ENCODE measurements at regions not wholly inside any gene's neighbourhood (a gene's known extent, or its start where the extent isn't known, plus 50 kb on each side); places are given as distances from the start of the nearest gene placed in this dataset.

DNA sequence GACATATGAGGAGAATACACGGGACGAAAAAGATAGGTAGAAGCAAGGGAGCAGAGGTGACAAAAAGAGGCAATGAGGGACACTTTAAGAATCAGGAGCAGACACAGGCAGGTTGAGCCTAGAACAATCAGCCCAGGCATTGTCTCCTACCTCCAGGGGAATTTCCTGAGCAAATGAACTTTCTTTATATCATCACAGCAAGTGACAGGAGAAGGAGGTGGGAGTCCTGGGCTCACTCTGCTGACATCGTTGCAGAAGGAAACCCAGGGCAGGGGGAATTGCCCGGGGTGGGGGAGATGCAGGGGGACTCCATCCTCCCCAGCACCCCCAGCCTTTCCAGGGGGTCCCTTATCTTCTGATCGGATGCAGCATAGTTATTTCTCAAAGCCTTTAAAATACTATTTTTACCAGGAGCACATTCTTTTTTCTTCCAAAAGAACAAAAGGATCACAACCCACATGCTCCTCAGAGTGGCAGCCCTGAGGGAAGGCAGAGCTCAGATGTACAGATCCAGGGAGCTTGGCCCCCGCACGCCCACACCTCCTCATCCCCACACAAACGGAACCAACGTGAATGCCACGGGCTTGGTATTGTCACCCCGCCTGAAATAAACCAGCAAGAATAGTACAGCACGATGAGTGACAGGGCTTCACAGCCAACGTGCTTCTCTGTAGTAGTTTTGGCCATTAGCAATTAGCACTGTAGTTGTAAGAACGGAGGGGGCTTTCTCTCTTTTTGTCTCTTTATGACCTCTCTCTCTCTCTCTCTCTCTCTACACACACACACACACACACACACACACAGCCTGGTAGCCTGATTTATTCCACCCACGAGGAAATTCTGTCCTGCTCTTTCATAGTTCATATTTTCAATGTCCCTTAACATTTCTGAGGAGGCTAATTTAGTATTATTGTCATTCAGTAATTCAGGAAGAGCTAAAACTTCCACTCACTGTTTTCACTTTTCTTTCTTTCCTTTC, 169.5 kb upstream of the UBL3 start:
- Histone ChIP-seq H3K27me3 (ENCODE audit: low read length) (no peaks in the 10 kb centered on the region), H3K9me3 (ENCODE audit: low read length) (no peaks in the 10 kb centered on the region), H3K4me2 (ENCODE audit: low read depth, low read length, poor library complexity, severe bottlenecking) (no peak overlapping the region), H3K36me3 (ENCODE audit: insufficient read depth, low read length) (no peaks in the 10 kb centered on the region), H2AFZ (ENCODE audit: low read length) (no peak overlapping the region), H3K79me2 (ENCODE audit: low read length) (no peaks in the 10 kb centered on the region), H3K4me3 (ENCODE audit: low read length) (no peak overlapping the region), H3K27ac (ENCODE audit: low read length) (no peak overlapping the region), H3K4me1 (ENCODE audit: low read length) (no peaks in the 10 kb centered on the region), H4K20me1 (ENCODE audit: insufficient read depth, low read depth, low read length) (no peaks in the 10 kb centered on the region), H3K9me2 (replicated peaks; ENCODE audit: insufficient read depth, low read length) (no peaks in the 10 kb centered on the region), H3K9ac (ENCODE audit: low read length) (no peak overlapping the region)
- DNase-seq: no peak

DNA sequence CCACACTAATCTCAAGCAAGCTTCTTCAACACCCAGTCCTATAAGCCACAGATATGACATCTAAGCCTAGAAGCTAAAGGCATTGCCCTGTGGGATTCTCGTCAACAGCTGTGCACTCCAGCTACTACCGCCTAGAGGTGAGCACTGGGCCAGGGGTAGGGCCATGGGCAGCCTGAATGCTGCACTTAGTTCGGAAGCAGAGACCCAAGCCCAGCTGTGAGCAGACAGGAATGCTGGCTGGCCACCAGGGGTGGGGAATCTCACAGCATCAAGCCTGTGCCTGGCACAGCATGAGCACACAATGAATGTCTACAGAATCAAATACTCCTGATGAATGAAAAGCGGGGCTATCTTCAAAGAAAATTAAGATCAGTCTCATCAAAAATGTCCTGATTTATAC, 167.5 kb upstream of the UBL3 start:
- H3K4me2 ChIP-seq (ENCODE audit: low read depth, low read length, poor library complexity, severe bottlenecking): no peak overlapping the region
- H3K9me2 ChIP-seq (replicated peaks; ENCODE audit: insufficient read depth, low read length): no peaks in the 10 kb centered on the region
- H3K27me3 ChIP-seq (ENCODE audit: low read length): no peaks in the 10 kb centered on the region
- H4K20me1 ChIP-seq (ENCODE audit: insufficient read depth, low read depth, low read length): no peaks in the 10 kb centered on the region
- H3K79me2 ChIP-seq (ENCODE audit: low read length): no peaks in the 10 kb centered on the region
- H3K9me3 ChIP-seq (ENCODE audit: low read length): no peaks in the 10 kb centered on the region
- no peaks in the 10 kb centered on the region for H3K36me3 ChIP-seq (ENCODE audit: insufficient read depth, low read length)
- no peak for DNase-seq
- H3K9ac ChIP-seq (ENCODE audit: low read length): no peak overlapping the region
- no peak overlapping the region for H3K4me3 ChIP-seq (ENCODE audit: low read length)
- H2AFZ ChIP-seq (ENCODE audit: low read length): no peak overlapping the region
- no peaks in the 10 kb centered on the region for H3K4me1 ChIP-seq (ENCODE audit: low read length)
- no peak overlapping the region for H3K27ac ChIP-seq (ENCODE audit: low read length)

DNA sequence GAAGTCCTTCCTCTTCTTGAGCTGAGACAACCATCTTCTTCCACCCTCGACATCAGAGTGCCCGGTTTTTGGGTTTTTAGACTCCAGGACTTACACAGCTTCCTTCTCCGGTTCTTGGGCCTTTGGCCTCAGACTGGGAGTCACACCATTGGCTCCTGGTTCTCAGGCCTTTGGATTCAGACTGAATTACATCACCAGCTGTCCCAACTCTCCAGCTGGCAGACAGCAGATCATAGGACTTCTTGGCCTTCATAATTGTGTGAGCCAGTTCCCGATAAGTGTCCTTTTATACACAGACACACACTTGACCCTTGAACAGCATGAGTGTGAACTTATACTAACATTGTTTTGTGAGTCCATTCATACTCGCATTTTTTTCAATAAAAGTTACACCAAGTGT, 166.0 kb upstream of the UBL3 start:
- Histone ChIP-seq H3K36me3 (ENCODE audit: insufficient read depth, low read length) (no peaks in the 10 kb centered on the region), H3K27me3 (ENCODE audit: low read length) (no peaks in the 10 kb centered on the region), H2AFZ (ENCODE audit: low read length) (no peak overlapping the region), H3K27ac (ENCODE audit: low read length) (no peak overlapping the region), H3K4me3 (ENCODE audit: low read length) (no peak overlapping the region), H3K4me2 (ENCODE audit: low read depth, low read length, poor library complexity, severe bottlenecking) (no peak overlapping the region), H3K4me1 (ENCODE audit: low read length) (no peaks in the 10 kb centered on the region), H3K79me2 (ENCODE audit: low read length) (no peaks in the 10 kb centered on the region), H3K9me2 (replicated peaks; ENCODE audit: insufficient read depth, low read length) (no peaks in the 10 kb centered on the region), H3K9ac (ENCODE audit: low read length) (no peak overlapping the region), H3K9me3 (ENCODE audit: low read length) (no peaks in the 10 kb centered on the region), H4K20me1 (ENCODE audit: insufficient read depth, low read depth, low read length) (no peaks in the 10 kb centered on the region; the same call in 1 of the 2 replicates)
- DNase-seq: no peak

DNA sequence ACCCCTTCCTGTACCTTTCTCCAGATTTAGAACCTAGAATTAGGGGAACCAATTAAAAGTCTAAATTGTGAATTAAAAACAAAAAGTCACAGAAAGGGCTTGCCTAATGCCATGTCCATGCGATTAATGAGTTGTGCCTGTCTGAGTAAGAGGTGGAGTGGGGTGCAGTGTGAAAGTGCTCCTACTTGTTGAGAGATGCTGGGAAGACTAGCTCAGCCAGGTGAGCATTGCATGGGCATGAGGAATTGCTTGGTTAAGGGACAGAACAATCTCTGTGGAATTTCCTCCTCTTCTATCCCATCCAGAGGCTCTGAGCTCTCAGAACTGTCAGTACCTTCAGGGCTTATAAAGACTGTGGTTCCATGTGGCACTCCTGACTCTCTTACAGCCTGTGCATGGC, 159.0 kb upstream of the UBL3 start:
- no peak for DNase-seq
- Histone ChIP-seq H3K9me3 (ENCODE audit: low read length) (no peaks in the 10 kb centered on the region), H3K4me3 (ENCODE audit: low read length) (no peak overlapping the region), H3K4me2 (ENCODE audit: low read depth, low read length, poor library complexity, severe bottlenecking) (no peak overlapping the region), H3K9me2 (replicated peaks; ENCODE audit: insufficient read depth, low read length) (no peaks in the 10 kb centered on the region), H3K79me2 (ENCODE audit: low read length) (no peaks in the 10 kb centered on the region), H4K20me1 (ENCODE audit: insufficient read depth, low read depth, low read length) (no peaks in the 10 kb centered on the region; the same call in 1 of the 2 replicates), H3K27ac (ENCODE audit: low read length) (no peak overlapping the region), H3K4me1 (ENCODE audit: low read length) (no peaks in the 10 kb centered on the region), H3K36me3 (ENCODE audit: insufficient read depth, low read length) (no peaks in the 10 kb centered on the region), H3K27me3 (ENCODE audit: low read length) (no peaks in the 10 kb centered on the region), H2AFZ (ENCODE audit: low read length) (no peak overlapping the region), H3K9ac (ENCODE audit: low read length) (no peak overlapping the region)

DNA sequence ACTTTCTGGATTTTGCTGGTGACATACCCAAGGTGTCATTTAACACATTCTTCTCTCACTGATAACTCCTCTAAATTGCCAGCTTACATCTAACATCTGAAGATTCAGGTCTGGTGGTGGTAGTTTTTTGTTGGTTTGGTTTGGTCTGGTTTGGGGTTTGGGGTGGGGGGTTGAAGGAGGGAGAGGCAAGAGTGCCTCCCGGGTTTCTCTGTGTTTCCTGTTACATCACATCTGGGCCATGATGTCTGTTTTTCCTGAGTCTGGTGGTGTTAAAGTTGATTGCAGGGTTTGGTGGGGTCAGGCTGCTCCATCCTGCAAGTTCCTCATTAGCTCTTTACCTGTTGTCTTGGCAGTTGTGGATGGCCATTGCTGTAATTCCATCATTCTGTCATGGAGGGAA, 155.8 kb upstream of the UBL3 start:
- Histone ChIP-seq H3K9me2 (replicated peaks; ENCODE audit: insufficient read depth, low read length) (no peaks in the 10 kb centered on the region), H2AFZ (ENCODE audit: low read length) (no peak overlapping the region), H4K20me1 (ENCODE audit: insufficient read depth, low read depth, low read length) (no peaks in the 10 kb centered on the region), H3K36me3 (ENCODE audit: insufficient read depth, low read length) (no peaks in the 10 kb centered on the region), H3K79me2 (ENCODE audit: low read length) (no peaks in the 10 kb centered on the region), H3K4me1 (ENCODE audit: low read length) (no peaks in the 10 kb centered on the region), H3K27ac (ENCODE audit: low read length) (no peak overlapping the region), H3K4me3 (ENCODE audit: low read length) (no peak overlapping the region), H3K4me2 (ENCODE audit: low read depth, low read length, poor library complexity, severe bottlenecking) (no peak overlapping the region), H3K27me3 (ENCODE audit: low read length) (no peaks in the 10 kb centered on the region), H3K9me3 (ENCODE audit: low read length) (no peaks in the 10 kb centered on the region), H3K9ac (ENCODE audit: low read length) (no peak overlapping the region)
- no peak for DNase-seq

DNA sequence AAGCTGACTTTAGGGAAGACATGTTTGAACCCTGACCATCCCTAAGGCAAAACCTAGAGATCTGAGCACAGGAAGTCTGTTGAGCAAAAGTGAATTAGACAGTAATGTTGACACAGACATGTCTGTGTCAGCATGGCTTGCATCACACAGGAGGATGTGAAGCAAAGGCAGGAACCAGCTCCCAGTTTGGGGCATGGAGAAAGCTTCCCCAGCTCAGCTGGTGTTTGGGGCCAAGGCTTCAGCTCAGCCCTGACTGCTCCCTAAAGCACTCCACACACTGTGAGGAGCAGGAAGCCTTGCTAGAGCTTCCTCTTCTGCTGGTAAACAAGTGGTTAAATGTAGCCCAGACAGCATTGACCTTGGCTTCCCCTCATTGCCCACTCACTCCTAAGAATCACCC, 153.8 kb upstream of the UBL3 start:
- H4K20me1 ChIP-seq (ENCODE audit: insufficient read depth, low read depth, low read length): no peaks in the 10 kb centered on the region
- no peaks in the 10 kb centered on the region for H3K36me3 ChIP-seq (ENCODE audit: insufficient read depth, low read length)
- no peaks in the 10 kb centered on the region for H3K27me3 ChIP-seq (ENCODE audit: low read length)
- H3K79me2 ChIP-seq (ENCODE audit: low read length): no peaks in the 10 kb centered on the region
- no peaks in the 10 kb centered on the region for H3K9me2 ChIP-seq (replicated peaks; ENCODE audit: insufficient read depth, low read length)
- no peak overlapping the region for H3K4me3 ChIP-seq (ENCODE audit: low read length)
- H3K9me3 ChIP-seq (ENCODE audit: low read length): no peaks in the 10 kb centered on the region
- no peak for DNase-seq
- H3K4me2 ChIP-seq (ENCODE audit: low read depth, low read length, poor library complexity, severe bottlenecking): no peak overlapping the region
- no peak overlapping the region for H3K27ac ChIP-seq (ENCODE audit: low read length)
- H3K4me1 ChIP-seq (ENCODE audit: low read length): no peaks in the 10 kb centered on the region
- no peak overlapping the region for H3K9ac ChIP-seq (ENCODE audit: low read length)
- H2AFZ ChIP-seq (ENCODE audit: low read length): no peak overlapping the region

DNA sequence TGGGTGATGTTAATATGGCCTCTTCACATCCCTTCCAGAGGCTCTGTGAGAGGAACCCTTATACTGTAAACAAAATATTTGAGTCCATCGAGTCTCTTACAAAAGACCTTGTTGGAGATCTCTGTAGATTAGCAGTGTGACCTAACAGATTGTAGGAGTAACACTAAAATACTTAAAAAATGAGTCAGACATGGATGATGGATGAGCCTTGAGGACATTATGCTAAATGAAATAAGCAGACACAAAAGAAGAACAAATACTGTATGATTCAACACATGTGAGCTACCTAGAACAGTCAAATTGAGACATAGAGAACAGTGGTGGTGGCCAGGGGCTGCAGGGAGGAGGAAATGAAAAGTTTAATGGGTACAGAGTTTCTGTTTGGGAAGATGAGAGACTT, 152.2 kb upstream of the UBL3 start:
- H3K4me3 ChIP-seq (ENCODE audit: low read length): no peak overlapping the region
- no peak overlapping the region for H2AFZ ChIP-seq (ENCODE audit: low read length)
- DNase-seq: no peak
- H3K27ac ChIP-seq (ENCODE audit: low read length): no peak overlapping the region
- no peak overlapping the region for H3K9ac ChIP-seq (ENCODE audit: low read length)
- H4K20me1 ChIP-seq (ENCODE audit: insufficient read depth, low read depth, low read length): no peaks in the 10 kb centered on the region
- H3K4me1 ChIP-seq (ENCODE audit: low read length): no peaks in the 10 kb centered on the region
- no peak overlapping the region for H3K4me2 ChIP-seq (ENCODE audit: low read depth, low read length, poor library complexity, severe bottlenecking)
- no peaks in the 10 kb centered on the region for H3K79me2 ChIP-seq (ENCODE audit: low read length)
- no peaks in the 10 kb centered on the region for H3K9me3 ChIP-seq (ENCODE audit: low read length)
- H3K27me3 ChIP-seq (ENCODE audit: low read length): no peaks in the 10 kb centered on the region
- no peaks in the 10 kb centered on the region for H3K9me2 ChIP-seq (replicated peaks; ENCODE audit: insufficient read depth, low read length)
- H3K36me3 ChIP-seq (ENCODE audit: insufficient read depth, low read length): no peaks in the 10 kb centered on the region

DNA sequence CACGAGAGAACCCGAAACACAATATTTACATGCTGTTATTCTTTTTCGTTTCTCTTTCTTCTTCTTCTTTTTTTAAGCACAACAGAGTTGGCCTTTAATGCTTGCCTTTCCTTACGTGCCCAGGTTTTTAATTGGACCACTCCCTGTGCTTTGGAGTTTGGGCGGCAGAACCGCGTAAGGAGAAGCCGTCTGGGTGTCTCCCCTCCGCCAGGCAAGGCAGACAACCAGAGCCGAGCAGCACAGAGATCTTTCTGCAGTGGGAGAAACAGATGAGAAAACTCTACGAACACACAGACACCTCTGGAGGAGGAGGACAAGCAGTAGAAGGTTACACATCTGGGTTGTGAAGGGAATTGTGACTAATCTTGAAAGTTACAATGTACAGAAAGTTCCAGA, 150.0 kb upstream of the UBL3 start:
- Histone ChIP-seq H3K4me3 (ENCODE audit: low read length) (no peak overlapping the region), H3K9me2 (replicated peaks; ENCODE audit: insufficient read depth, low read length) (no peaks in the 10 kb centered on the region), H3K27ac (ENCODE audit: low read length) (no peak overlapping the region), H3K9me3 (ENCODE audit: low read length) (no peaks in the 10 kb centered on the region), H3K36me3 (ENCODE audit: insufficient read depth, low read length) (no peaks in the 10 kb centered on the region), H3K27me3 (ENCODE audit: low read length) (no peaks in the 10 kb centered on the region), H2AFZ (ENCODE audit: low read length) (no peak overlapping the region), H4K20me1 (ENCODE audit: insufficient read depth, low read depth, low read length) (no peaks in the 10 kb centered on the region), H3K4me2 (ENCODE audit: low read depth, low read length, poor library complexity, severe bottlenecking) (no peak overlapping the region), H3K9ac (ENCODE audit: low read length) (no peak overlapping the region), H3K4me1 (ENCODE audit: low read length) (no peaks in the 10 kb centered on the region), H3K79me2 (ENCODE audit: low read length) (no peaks in the 10 kb centered on the region)
- DNase-seq: no peak

All from Karpas-422 (cell line).